ENCODE measurements at regions not wholly inside any gene's neighbourhood (a gene's known extent, or its start where the extent isn't known, plus 50 kb on each side); places are given as distances from the start of the nearest gene placed in this dataset.

- TF ChIP-seq CTCF (IDR thresholded peaks at IDR 0.05) = no peak
- TF ChIP-seq POLR2A (IDR thresholded peaks at IDR 0.05) = no peak
- TF ChIP-seq EP300 (IDR thresholded peaks at IDR 0.05) = no peak
Observed at GRCh38 chr6:101202867-101203374, 190.6 kb upstream of the GRIK2 start.
